Keratinocyte (primary cell): ENCODE measurements at regions not wholly inside any gene's neighbourhood (a gene's known extent, or its start where the extent isn't known, plus 50 kb on each side); places are given as distances from the start of the nearest gene placed in this dataset.

Source experiments
- DNase-seq: peaks from one replicate; pipeline ENCODE4 v3.0.0-alpha.2; 2011; ENCODE audit warnings: low read depth, missing footprints, low spot score
- FAIRE-seq: peaks from 2 replicates; lab custom pipeline; 2011; peaks lifted over from hg19 to GRCh38; lab: Jason Lieb, UNC
- H2AFZ ChIP-seq: 2 replicates; pipeline ENCODE4 v1.6.0; 2012; ENCODE audit warnings: low read length, control low read depth, inconsistent platforms; ENCODE audit not compliant: control insufficient read depth
- H3K27ac ChIP-seq: 2 replicates; pipeline ENCODE4 v1.5.1; 2011; ENCODE audit warnings: low read length; ENCODE audit not compliant: control insufficient read depth, insufficient read depth
- H3K27me3 ChIP-seq: 3 replicates; pipeline ENCODE4 v1.6.0; 2011; ENCODE audit warnings: low read length; ENCODE audit not compliant: control insufficient read depth, insufficient read depth; ENCODE audit errors: extremely low read depth
- H3K36me3 ChIP-seq, 2 experiments: 2 replicates in 1 of 2; 3 replicates in 1 of 2; pipeline ENCODE4 v1.5.1; 2011; ENCODE audit warnings: low read length in 2 of 2, mild to moderate bottlenecking in 1 of 2; ENCODE audit not compliant: control insufficient read depth in 2 of 2, insufficient read depth in 2 of 2; ENCODE audit errors: extremely low read depth in 1 of 2
- H3K4me1 ChIP-seq: 3 replicates; pipeline ENCODE4 v1.5.1; 2011; ENCODE audit warnings: low read length; ENCODE audit not compliant: control insufficient read depth, insufficient read depth; ENCODE audit errors: extremely low read depth
- H3K4me2 ChIP-seq: 3 replicates; pipeline ENCODE4 v1.6.0; 2011; ENCODE audit warnings: low read depth, low read length; ENCODE audit not compliant: control insufficient read depth, insufficient read depth; ENCODE audit errors: extremely low read depth
- H3K4me3 ChIP-seq, 3 experiments: fragments of 200-600 bp in 1 of 3; sonication (generic) in 1 of 3; 2 replicates in 2 of 3; 3 replicates in 1 of 3; pipeline ENCODE4 v1.5.1; 2011 to 2016; ENCODE audit warnings: low read length in 3 of 3, mild to moderate bottlenecking in 3 of 3, control low read depth in 2 of 3, inconsistent platforms in 1 of 3, low read depth in 1 of 3, mixed read lengths in 1 of 3, mixed run types in 1 of 3, moderate library complexity in 1 of 3; ENCODE audit not compliant: control insufficient read depth in 2 of 3, insufficient read depth in 2 of 3; ENCODE audit errors: extremely low read depth in 1 of 3
- H3K79me2 ChIP-seq: 2 replicates; pipeline ENCODE4 v1.6.0; 2012; ENCODE audit warnings: low read length; ENCODE audit not compliant: control insufficient read depth, insufficient read depth
- H3K9ac ChIP-seq: 3 replicates; pipeline ENCODE4 v1.6.0; 2011; ENCODE audit warnings: low read length; ENCODE audit not compliant: control insufficient read depth, insufficient read depth; ENCODE audit errors: extremely low read depth
- H3K9me1 ChIP-seq: 3 replicates; pipeline ENCODE4 v1.6.0; 2011; ENCODE audit warnings: low read length; ENCODE audit not compliant: control insufficient read depth, insufficient read depth; ENCODE audit errors: extremely low read depth
- H3K9me3 ChIP-seq: 2 replicates; pipeline ENCODE4 v1.5.1; 2012; ENCODE audit warnings: low read depth, low read length; ENCODE audit not compliant: control insufficient read depth
- H4K20me1 ChIP-seq: 3 replicates; pipeline ENCODE4 v1.6.0; 2011; ENCODE audit warnings: low read length; ENCODE audit not compliant: control insufficient read depth, insufficient read depth; ENCODE audit errors: extremely low read depth
- CTCF ChIP-seq, 3 experiments: IDR thresholded peaks in 1 of 3; conservative IDR thresholded peaks in 1 of 3; optimal IDR thresholded peaks in 1 of 3; 2 replicates in 2 of 3; 3 replicates in 1 of 3; pipeline versions ENCODE3 to v1.5.1; 2011; ENCODE audit warnings: low read length in 3 of 3, mild to moderate bottlenecking in 3 of 3, moderate library complexity in 2 of 3, control low read depth in 1 of 3, inconsistent platforms in 1 of 3; ENCODE audit not compliant: insufficient read depth in 2 of 3; ENCODE audit errors: extremely low read depth in 1 of 3
- EZH2 ChIP-seq: IDR thresholded peaks from one replicate; pipeline ENCODE4 v1.6.1; 2012; ENCODE audit warnings: inconsistent platforms, mild to moderate bottlenecking, low read length, moderate library complexity
- dilution Hi-C: fragments of 300-500 bp; cut with MboI; formaldehyde crosslinking; loops from one replicate; pipeline ENCODE4 v1.7.0; 2020; ENCODE audit warnings: low sequenced_read_pairs; ENCODE audit not compliant: extremely low pct_ligation_motif_present

- Histone ChIP-seq H2AFZ (no peak overlapping the region), H3K9me3 (no peaks in the 10 kb centered on the region), H3K79me2 (no peaks in the 10 kb centered on the region), H3K9ac (no peak overlapping the region), H3K36me3 (no peaks in the 10 kb centered on the region), H4K20me1 (no peaks in the 10 kb centered on the region), H3K27ac (no peak overlapping the region), H3K4me3 (no peak overlapping the region), H3K4me1 (no peaks in the 10 kb centered on the region), H3K9me1 (no peaks in the 10 kb centered on the region), H3K27me3 (no peaks in the 10 kb centered on the region), H3K4me2 (no peak overlapping the region)
- FAIRE-seq (peak; percentile 46), DNase-seq (peak; percentile 21)
- dilution Hi-C loops, result no loop called here
- TF ChIP-seq CTCF (optimal IDR thresholded peaks at IDR 0.05 in 1 of 3, IDR thresholded peaks at IDR 0.05 in 1 of 3, conservative IDR thresholded peaks at IDR 0.05 in 1 of 3; ENCODE audit: extremely low read depth in 1 of 3, insufficient read depth in 2 of 3, low read length in 3 of 3), result peak in 1 of 3 experiments; percentile 2
- TF ChIP-seq EZH2, result no peak
Measured at GRCh38 chr10:30151581-30152389, 92.4 kb upstream of the JCAD start.

DNA sequence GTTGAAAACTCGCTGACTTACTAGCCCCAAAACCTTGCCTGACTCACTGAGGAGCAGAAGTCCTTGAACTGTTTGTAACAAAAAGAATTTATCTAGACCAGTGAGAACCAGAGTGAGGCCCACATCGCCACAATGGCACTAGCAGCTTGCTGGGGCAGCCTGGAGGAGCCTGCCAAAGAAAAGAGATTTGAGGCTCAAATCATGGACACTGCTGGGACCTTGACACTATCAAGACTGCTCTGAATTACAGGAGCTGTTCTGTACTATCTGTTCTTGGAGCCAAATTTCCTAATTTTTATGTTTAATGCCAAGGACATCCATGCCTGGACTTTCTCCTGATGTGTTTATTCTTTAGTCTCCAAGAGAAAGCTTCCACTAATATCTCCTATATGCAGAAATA lies 82.0 kb upstream of the JCAD start:
- Histone ChIP-seq H3K9me3 (no peaks in the 10 kb centered on the region), H3K4me1 (no peaks in the 10 kb centered on the region), H3K79me2 (no peaks in the 10 kb centered on the region), H3K27me3 (peaks cover 6% of the 10 kb centered on the region), H3K4me3 (no peak overlapping the region), H3K36me3 (no peaks in the 10 kb centered on the region), H4K20me1 (no peaks in the 10 kb centered on the region), H3K4me2 (no peak overlapping the region), H2AFZ (no peak overlapping the region), H3K9me1 (no peaks in the 10 kb centered on the region), H3K9ac (no peak overlapping the region), H3K27ac (no peak overlapping the region)
- DNase-seq (no peak), FAIRE-seq (no peak)
- TF ChIP-seq CTCF (optimal IDR thresholded peaks at IDR 0.05 in 1 of 3, IDR thresholded peaks at IDR 0.05 in 1 of 3, conservative IDR thresholded peaks at IDR 0.05 in 1 of 3; ENCODE audit: extremely low read depth in 1 of 3, insufficient read depth in 2 of 3, low read length in 3 of 3) (no peak), EZH2 (no peak)
- dilution Hi-C loops, result no loop called here
